HG03457 (cell line): ENCODE measurements at regions not wholly inside any gene's neighbourhood (a gene's known extent, or its start where the extent isn't known, plus 50 kb on each side); places are given as distances from the start of the nearest gene placed in this dataset.

Source experiments
- ATAC-seq: cut with Tn5 transposase; IDR thresholded peaks from one replicate; pipeline ENCODE4 v1.9.1; 2021; ENCODE audit warnings: moderate number of reproducible peaks; ENCODE audit not compliant: unreplicated experiment

- no peak for ATAC-seq
These were observed 416.3 kb downstream of the ADRA2A start for GRCh38 chr10:111493024-111493625.

GRCh38 chr10:111498560-111498959 is 421.7 kb downstream of the ADRA2A start:
- ATAC-seq = no peak

GRCh38 chr10:111504376-111504775 is 427.5 kb downstream of the ADRA2A start:
- no peak for ATAC-seq

- no peak for ATAC-seq
These were observed 429.6 kb downstream of the ADRA2A start for GRCh38 chr10:111506266-111507034.

- ATAC-seq = no peak
These were observed 434.9 kb downstream of the ADRA2A start for GRCh38 chr10:111511751-111512150.

- ATAC-seq = no peak
These were observed 438.4 kb downstream of the ADRA2A start for GRCh38 chr10:111515264-111515663.

- no peak for ATAC-seq
These were observed 438.9 kb downstream of the ADRA2A start for GRCh38 chr10:111515706-111516105.

GRCh38 chr10:111516144-111516543 is 439.3 kb downstream of the ADRA2A start:
- ATAC-seq = no peak

- no peak for ATAC-seq
These were observed 445.3 kb downstream of the ADRA2A start for GRCh38 chr10:111522141-111522540.

- ATAC-seq = no peak
These were observed 445.7 kb downstream of the ADRA2A start for GRCh38 chr10:111522551-111522950.

- ATAC-seq = no peak
These were observed 446.2 kb downstream of the ADRA2A start for GRCh38 chr10:111523016-111523415.

- ATAC-seq = no peak
These were observed 447.3 kb downstream of the ADRA2A start for GRCh38 chr10:111524134-111524533.

- ATAC-seq = no peak
These were observed 448.9 kb downstream of the ADRA2A start for GRCh38 chr10:111525696-111526095.

GRCh38 chr10:111531690-111532089 is 454.9 kb downstream of the ADRA2A start:
- no peak for ATAC-seq

- no peak for ATAC-seq
These were observed 455.3 kb downstream of the ADRA2A start for GRCh38 chr10:111532139-111532538.

- no peak for ATAC-seq
These were observed 462.4 kb downstream of the ADRA2A start for GRCh38 chr10:111539246-111539645.

GRCh38 chr10:111543854-111544253 is 467.0 kb downstream of the ADRA2A start:
- no peak for ATAC-seq

- no peak for ATAC-seq
These were observed 469.2 kb downstream of the ADRA2A start for GRCh38 chr10:111545861-111546605.

- ATAC-seq = no peak
These were observed 471.4 kb downstream of the ADRA2A start for GRCh38 chr10:111548084-111548726.

GRCh38 chr10:111551001-111551400 is 474.2 kb downstream of the ADRA2A start:
- ATAC-seq = no peak

- ATAC-seq = no peak
These were observed 479.8 kb downstream of the ADRA2A start for GRCh38 chr10:111556666-111557065.
